ENCODE measurements at regions not wholly inside any gene's neighbourhood (a gene's known extent, or its start where the extent isn't known, plus 50 kb on each side); places are given as distances from the start of the nearest gene placed in this dataset.
A peak's percentile ranks its signal among the peaks of the same experiment; 100 is the strongest.

DNA sequence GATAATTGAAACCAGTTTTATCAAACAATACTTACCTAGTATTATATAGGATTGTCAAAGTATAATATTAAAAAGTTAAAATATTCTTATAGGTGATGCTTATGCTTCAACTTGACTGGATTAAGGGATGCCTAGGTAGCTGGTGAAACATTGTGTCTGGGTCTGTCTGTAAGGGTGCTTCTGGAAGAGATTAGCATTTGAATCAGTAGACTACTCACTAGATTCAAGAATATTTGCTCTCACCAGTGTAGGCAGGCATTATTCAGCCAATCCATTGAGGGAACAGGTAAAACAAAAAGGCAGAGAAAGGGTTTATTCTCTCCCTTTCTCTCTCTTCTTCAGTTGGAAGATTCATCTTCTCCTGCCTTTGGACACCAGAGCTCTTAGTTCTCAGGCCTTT, 486.8 kb upstream of the GOLIM4 start:
- ATAC-seq (ENCODE audit: poor library complexity) (no peak), DNase-seq (no peak)
- intact Hi-C loops (cut with DNase I): no loop called here

DNA sequence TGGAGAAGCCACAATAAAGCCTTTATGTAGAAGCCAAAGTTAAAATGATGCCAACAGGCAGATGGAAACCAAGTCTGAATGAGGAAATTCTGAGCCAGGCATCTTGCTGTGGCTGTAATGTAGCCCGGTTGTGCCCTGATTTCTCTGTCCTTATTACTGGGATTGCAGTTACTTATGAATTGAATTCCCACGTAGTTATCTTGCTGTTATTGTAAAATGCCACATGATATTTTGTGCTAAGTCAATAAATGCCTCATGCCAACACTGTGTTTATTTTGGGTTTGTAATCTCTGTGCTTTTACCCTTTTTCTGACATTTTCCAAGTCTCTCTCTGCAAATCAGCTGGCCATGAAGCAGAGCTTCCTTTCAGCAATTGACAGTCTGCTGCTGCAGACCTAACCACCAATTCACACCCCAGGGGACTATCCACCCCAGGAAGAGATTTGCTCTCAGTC, 486.1 kb upstream of the GOLIM4 start:
- DNase-seq (no peak), ATAC-seq (ENCODE audit: poor library complexity) (no peak)
- intact Hi-C loops (cut with DNase I): no loop called here

DNA sequence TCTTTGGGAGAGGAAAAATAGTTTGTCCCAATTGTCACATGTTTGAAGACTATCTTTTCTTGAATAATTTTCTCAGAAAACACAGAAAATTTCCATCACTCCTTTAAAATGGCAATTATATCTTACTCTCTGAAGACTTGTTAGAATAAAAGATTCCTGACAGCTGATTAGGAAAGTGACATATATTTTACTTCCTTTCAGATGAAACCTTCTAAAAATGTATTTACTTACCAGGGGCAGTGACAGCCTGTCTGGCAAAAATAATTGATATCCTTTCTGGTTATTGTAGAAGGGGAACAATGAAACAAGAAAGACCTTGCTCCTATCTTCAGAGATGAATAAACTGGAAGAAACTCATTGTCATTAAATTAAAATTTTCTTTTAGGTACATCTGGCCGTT, 483.3 kb upstream of the GOLIM4 start:
- intact Hi-C loops (cut with DNase I): no loop called here
- ATAC-seq (ENCODE audit: poor library complexity) (no peak), DNase-seq (no peak)

DNA sequence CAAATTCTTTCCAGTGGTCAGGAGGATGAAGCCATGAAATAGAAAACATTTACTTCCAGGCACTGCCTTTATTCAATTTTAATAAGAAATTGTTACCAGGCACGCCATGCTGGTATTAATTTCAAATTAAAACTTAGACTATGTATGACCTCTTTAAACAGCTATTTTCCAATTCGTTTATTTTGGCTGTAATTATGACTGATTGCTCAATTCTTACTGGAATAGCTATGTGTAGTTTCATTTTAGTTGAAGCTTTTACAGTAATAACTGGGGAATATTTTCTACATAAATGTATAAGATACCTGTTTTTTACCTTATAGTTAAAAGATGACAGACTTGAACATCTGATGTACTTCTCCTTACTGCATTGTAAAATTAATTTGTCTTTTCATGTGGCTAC, 480.0 kb upstream of the GOLIM4 start:
- DNase-seq (no peak), ATAC-seq (ENCODE audit: poor library complexity) (no peak)
- intact Hi-C loops (cut with DNase I): no loop called here

DNA sequence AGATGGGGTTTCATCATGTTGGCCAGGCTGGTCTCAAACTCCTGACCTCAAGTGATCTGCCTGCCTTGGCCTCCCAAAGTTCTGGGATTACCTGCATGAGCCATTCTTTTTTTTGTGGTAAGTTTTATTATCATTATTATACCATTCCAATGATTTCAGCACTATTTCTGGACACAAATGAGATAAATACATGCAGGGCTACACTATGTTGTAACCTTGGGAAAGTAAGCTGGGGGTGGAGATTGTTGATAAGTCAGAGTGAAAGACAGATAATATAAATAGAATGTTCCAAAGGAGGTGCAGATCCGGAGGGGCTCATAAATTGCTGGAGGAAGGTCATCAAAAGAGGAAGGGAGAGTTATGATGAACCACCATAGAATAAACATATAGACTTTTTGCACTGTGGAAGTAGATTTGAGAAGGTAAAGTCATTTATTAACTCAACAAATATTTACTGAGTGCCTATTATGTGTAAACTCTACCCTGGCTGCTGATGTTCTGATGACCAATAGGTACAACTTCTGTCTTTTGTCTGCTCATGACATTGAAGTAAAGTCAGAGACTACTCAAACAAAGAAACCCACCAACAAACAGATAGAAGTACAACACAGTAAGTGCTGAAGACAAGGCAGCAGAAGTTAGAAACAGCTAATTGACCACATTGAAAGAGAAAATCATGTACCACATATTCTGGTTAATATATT, 478.9 kb upstream of the GOLIM4 start:
- intact Hi-C loops (cut with DNase I): no loop called here
- ATAC-seq (ENCODE audit: poor library complexity) (no peak), DNase-seq (no peak)

DNA sequence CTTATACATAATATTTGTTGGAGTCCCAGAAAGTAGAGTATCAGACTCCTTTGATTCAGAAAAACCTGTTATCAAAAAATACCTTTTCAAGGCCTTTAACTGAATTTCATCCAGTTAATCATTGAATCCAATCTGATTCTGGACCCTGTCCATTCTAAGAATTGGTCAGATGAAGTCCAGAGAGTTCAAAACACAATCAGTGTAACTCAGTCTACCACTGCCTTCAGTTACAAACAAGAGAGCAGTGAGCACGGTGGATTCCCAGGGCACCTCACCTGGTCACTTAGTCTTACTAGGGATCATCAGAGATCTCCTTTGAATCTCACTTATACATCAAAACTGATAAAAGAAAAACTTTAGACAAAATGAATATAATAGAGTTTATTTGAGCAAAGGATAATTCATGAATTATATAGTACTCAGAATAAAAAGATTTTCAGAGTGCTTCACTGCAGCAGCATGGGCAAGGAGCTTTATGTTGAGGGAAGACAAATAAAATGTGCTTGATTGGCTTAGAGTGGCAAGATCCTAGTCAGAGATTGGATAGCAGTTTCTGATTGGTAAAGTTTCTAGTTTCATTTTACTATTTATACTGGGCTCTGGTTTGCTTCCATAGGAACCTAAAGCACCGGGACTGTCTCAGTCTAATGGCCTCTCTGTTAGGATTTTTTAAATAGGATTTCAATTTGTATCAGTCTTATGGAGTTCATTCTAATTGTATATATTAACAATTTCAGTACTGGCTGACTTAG, 474.9 kb upstream of the GOLIM4 start:
- intact Hi-C loops (cut with DNase I): no loop called here
- DNase-seq: no peak

DNA sequence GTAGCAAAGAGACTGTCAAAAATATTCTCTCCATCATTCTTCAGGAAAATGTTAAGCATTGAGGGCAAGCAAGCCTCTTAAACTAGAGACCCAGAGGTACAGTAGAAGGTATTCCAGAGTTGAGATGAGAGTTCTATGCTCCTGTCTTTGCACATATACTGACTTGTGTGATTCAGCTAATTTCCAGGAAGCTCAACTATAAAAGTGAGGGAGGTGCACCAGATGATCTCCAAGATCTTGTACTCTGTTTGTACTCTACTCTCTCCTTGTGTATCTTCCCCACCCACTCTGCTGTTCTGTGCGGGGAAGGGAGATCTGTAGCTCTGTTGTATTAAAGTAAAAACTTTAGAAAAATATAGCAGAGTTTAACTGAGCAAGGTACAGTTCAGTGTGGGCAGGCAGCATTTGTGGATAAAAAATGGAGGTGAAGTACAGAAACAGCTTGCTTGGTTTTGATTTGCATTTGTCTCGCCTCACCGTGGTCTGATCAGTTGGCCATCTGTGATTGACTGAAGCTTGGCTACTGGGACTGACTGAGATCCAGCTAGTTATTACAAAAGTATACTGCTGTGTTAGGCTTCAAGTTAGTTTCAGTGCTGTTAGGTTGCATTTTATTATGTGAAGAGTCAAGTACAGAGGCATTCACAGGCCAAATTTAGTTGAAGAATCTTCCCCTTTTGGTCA, 463.1 kb upstream of the GOLIM4 start:
- intact Hi-C loops (cut with DNase I): no loop called here
- ATAC-seq (ENCODE audit: poor library complexity) (no peak), DNase-seq (no peak)

More for the DNA sequence above, 474.9 kb upstream of the GOLIM4 start:
- no peak for ATAC-seq (ENCODE audit: poor library complexity)

DNA sequence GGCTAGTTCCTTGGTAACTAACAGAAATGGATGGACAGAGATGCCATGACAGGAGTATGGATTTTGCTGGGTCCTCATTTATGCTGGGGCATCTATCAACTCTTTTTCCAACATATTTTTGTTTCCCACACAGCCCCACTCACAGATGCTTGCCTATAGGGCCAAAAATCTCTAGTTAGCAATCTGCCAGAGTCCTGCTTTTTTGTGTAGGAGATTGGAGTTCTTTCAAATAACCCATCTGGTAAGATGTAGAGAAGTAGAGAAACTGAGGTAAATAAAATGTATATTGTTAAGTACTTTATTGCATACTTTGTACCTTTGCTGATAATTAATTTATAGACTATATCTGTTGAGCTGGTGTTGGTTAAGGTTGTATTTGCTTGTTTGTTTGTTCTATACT, 456.5 kb upstream of the GOLIM4 start:
- ATAC-seq (ENCODE audit: poor library complexity): no peak
- intact Hi-C loops (cut with DNase I): no loop called here
- DNase-seq: no peak

DNA sequence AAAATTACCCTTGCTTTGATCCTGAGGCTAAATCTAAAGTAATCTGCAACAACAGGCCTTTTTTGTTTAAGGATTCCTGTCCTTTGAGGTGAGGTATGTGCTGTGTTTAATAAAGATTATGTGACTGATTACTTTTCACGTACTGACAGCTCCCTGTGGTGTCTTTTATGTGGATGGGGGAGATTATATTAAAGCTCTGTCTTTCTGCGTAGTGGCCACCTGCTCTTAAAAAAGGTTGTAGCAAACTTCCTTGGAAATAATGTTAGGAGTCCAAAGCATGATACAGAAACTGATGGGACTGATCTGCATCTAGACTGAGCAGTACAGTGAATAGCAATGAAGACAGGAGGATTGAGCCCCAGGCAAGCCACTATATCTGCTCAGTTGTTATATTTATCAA, 453.0 kb upstream of the GOLIM4 start:
- intact Hi-C loops (cut with DNase I): no loop called here
- DNase-seq (no peak), ATAC-seq (ENCODE audit: poor library complexity) (no peak)

DNA sequence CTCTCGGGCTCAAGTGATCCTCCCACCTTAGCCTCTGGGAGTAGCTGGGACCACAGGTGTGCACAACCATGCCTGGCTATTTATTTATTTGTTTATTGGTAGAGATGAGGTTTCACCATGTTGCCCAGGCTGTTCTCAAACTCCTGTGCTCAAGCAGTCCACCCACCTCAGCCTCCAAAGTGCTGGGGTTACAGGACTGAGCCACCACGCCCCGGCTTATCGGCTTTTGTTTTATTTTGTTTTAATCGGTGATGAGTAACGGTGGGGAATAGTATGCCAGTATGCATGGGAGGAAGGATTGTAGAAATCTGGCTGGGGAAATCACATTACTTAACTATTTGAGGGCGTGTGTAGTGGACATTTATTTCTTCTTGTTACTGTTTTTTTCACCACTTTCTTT, 451.0 kb upstream of the GOLIM4 start:
- no peak for DNase-seq
- intact Hi-C loops (cut with DNase I): no loop called here
- no peak for ATAC-seq (ENCODE audit: poor library complexity)

DNA sequence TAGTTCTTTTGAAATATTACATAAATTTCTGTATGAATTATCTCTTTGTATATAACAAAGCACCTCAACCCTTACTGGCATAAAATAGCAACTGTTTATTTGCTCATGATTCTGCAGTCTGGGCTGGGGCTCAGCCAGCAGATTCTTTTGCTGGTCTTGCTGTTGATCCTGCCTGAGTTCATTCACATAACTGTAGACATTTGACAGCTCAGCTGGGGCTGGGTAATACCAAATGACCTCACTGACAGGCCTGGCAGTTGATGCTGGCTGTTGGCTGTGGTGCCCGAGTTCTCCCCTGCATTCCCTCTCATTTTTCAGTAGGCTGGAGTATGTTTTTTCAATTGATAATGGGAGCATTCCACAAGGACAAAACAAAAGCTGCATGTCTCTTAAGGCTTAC, 449.9 kb upstream of the GOLIM4 start:
- DNase-seq: peak; percentile 65
- intact Hi-C loops (cut with DNase I): no loop called here
- peak; percentile 97 for ATAC-seq (ENCODE audit: poor library complexity)

DNA sequence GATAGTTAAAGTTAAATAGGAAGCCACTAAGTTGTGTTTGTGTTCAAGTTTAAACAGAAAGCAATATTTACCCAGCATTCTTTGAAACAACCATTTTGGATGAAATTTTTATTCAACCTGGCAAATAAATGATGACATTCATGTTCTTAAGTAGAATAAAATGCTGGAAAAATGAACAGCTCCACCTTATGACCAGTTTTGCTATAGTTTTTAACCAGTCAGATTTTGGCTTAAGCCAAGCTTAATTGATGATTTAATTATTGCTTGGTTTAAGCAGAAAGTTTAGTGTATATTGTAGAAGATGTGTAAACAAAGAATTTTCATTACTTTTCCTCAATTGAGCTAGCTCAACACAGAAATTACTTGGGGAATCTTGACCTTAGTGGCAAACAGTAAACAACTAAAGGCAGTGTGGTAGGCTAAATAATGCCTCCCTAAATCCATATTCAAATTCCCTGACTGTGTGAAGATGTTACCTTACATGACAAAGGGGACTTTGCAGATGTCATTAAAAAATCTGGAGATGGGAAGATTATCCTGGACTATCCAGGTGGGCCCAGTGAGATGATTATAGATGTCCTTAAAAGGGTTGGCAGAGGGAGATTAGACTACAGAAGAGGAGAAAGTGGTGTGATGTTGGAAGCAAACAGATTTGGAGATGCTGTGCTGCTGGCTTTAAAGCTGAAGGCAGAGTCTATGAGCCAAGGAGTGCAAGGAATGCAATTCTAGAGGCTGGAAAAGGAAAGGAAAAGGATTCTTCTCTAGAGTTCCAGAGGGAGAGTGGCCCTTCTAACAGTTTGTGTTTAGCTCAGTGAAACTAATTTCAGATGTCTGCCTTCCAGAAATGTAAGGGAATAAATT, 448.6 kb upstream of the GOLIM4 start:
- DNase-seq (no peak), ATAC-seq (ENCODE audit: poor library complexity) (no peak)
- intact Hi-C loops (cut with DNase I): no loop called here

DNA sequence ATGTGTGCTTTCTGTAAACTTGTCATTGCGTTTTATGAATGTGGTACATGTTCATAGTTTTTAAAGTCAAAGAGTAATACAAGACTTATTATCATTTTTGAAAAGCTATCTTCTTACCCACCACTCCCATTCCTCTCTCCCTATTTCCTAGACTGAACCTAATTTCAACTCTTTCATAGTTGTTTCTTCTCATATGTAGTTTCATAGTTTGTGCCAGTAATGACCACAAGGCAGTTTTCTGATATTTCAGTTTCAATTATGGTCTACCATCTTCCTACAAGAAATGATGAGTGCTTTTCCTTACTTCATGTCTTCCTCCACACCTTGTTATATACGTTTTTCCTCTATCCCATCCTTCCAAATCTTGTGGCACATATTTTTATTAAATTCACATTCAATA, 445.0 kb upstream of the GOLIM4 start:
- intact Hi-C loops (cut with DNase I): no loop called here
- ATAC-seq (ENCODE audit: poor library complexity): no peak
- no peak for DNase-seq

DNA sequence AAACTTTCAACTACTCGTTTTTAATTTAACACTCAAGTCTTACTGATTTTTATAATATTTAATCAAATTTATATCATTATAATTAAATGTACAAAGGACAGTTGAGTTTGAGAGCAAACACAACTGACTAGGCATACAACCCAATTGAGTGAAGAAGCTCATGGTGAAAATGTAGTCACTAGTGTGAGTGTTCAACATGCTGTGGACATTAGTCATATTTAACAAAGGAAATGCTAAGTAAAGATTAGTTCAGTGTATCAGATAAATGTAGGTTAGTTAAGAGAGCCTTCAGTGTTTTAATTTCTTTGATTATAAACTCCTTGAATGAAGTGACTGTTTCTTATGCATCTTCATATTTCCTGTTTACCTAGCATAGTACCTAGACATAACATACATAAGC, 444.2 kb upstream of the GOLIM4 start:
- no peak for ATAC-seq (ENCODE audit: poor library complexity)
- intact Hi-C loops (cut with DNase I): no loop called here
- no peak for DNase-seq

DNA sequence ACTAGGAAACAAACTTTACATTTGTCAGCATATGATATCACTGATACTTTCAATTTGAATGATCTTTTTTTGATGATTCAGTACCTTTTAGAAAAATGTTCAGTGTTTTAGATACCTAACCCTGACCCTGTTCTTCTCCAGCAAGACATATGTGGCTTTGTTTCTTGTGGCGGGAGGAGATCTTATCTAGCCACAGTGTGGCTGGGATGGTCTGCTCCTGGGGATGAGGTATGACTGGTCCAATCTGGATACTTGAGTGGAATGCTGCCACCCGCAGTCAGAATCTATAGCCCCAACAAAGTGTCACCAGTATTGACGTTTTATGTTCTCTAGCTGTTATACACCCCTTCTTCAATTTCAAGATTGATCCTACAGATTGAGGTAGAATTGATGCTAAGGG, 439.0 kb upstream of the GOLIM4 start:
- intact Hi-C loops (cut with DNase I): no loop called here

DNA sequence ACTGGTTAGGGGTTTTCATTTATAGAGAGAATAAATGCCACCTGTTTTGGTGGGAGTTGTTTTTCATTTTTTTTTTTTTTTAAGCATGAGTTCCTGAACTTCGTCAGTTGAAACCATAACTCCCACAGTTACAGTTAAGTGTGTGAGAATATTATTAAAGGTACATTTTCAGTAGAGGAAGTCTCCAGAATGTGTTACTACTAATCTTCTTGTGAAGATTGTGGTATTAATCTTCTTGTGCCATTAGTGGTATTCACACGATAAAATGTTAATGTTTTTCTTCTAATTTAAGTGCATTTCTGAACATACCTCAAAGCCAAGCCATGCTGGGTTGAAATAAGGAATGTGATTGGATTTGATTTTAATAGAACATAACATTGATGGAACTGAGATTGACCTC, 437.9 kb upstream of the GOLIM4 start:
- no peak for DNase-seq
- intact Hi-C loops (cut with DNase I): no loop called here
- no peak for ATAC-seq (ENCODE audit: poor library complexity)

More for the DNA sequence above, 439.0 kb upstream of the GOLIM4 start:
- DNase-seq (no peak), ATAC-seq (ENCODE audit: poor library complexity) (no peak)

DNA sequence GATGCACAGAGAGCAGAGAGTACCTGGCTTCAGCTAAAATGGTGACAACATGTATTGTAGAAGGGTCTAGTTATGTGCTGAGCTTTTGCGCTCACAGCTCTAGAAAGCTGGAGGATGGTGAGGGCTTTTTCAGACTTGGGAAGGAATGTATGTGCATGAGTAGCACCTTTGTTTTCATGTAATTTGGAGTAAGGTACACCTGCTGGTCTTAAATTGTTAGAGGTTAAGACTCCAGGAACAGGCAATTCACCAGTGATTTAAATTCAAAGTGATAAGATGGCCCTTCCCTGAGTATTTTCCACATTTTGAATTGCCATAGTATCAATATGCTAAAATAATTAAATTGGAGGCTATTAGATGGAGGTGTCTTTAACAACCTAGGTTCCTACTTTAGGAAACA, 436.4 kb upstream of the GOLIM4 start:
- no peak for ATAC-seq (ENCODE audit: poor library complexity)
- DNase-seq: no peak
- intact Hi-C loops (cut with DNase I): no loop called here

DNA sequence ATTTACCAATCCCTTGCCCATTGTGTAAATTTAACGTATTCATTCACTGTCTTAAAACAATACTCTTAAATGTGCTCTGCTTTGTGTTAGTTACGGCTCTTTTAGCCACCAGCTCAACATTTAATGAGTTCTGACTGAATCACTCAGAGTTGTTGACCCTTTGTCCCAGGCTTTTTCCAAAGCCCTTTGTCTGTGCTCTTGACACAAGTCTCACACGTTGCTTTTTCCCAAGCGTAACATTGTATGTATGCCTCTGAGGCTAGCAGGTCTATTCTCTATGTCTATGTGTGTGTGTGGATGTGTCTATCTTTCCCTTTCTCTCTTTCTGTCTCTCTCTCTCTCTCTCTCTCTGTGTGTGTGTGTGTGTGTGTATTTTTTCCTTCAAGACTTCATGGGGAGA, 435.4 kb upstream of the GOLIM4 start:
- ATAC-seq (ENCODE audit: poor library complexity) (no peak), DNase-seq (no peak)
- intact Hi-C loops (cut with DNase I): no loop called here

DNA sequence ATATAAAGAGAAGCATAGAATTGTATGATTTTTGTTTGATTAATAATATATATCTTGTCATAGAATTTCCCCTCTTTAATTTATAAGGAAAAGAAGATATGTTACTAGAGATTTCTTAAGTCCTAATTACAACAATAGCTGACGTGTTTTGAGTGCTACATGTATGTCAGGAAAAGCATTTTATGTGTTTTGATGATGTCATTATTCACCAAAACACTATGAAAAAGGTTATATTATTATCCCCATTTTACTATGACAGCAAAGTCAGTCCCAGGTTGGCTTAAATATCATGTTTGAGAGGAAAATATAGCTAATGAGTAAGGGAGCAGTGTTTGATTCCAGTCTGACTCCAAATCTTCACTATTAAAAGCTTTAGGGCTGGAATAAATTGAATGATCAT, 428.4 kb upstream of the GOLIM4 start:
- ATAC-seq (ENCODE audit: poor library complexity): no peak
- DNase-seq: no peak
- intact Hi-C loops (cut with DNase I): no loop called here

All from Right ventricle myocardium superior (tissue), 1 donor.